Muscle layer of duodenum (tissue), 2 donors: ENCODE measurements at regions not wholly inside any gene's neighbourhood (a gene's known extent, or its start where the extent isn't known, plus 50 kb on each side); places are given as distances from the start of the nearest gene placed in this dataset.

ENCODE experiments used
- H3K27ac ChIP-seq: one replicate; pipeline ENCODE4 v1.7.0; 2013; ENCODE audit warnings: mild to moderate bottlenecking, low read length
- H3K27me3 ChIP-seq: one replicate; pipeline ENCODE4 v1.7.0; 2013; ENCODE audit warnings: low read depth, mild to moderate bottlenecking, control low read depth, low read length
- H3K36me3 ChIP-seq, 2 donors: one replicate each; pipeline ENCODE4 v1.7.0; 2013; ENCODE audit warnings: low read length in 2 of 2, control low read depth in 1 of 2, mild to moderate bottlenecking in 1 of 2; ENCODE audit not compliant: insufficient read depth in 2 of 2, control insufficient read depth in 1 of 2
- H3K4me1 ChIP-seq, 2 donors: one replicate each; pipeline ENCODE4 v1.7.0; 2013; ENCODE audit warnings: low read length in 2 of 2, mild to moderate bottlenecking in 2 of 2, control low read depth in 1 of 2, moderate library complexity in 1 of 2; ENCODE audit not compliant: insufficient read depth in 2 of 2, control insufficient read depth in 1 of 2
- H3K4me3 ChIP-seq, 2 donors: one replicate each; pipeline ENCODE4 v1.7.0; 2013; ENCODE audit warnings: low read length in 2 of 2, low read depth in 1 of 2, mild to moderate bottlenecking in 1 of 2
- H3K9me3 ChIP-seq, 2 donors: one replicate each; pipeline ENCODE4 v1.7.0; 2013; ENCODE audit warnings: low read length in 2 of 2, control low read depth in 1 of 2, mild to moderate bottlenecking in 1 of 2; ENCODE audit not compliant: control insufficient read depth in 1 of 2
- donor health status: healthy.

DNA sequence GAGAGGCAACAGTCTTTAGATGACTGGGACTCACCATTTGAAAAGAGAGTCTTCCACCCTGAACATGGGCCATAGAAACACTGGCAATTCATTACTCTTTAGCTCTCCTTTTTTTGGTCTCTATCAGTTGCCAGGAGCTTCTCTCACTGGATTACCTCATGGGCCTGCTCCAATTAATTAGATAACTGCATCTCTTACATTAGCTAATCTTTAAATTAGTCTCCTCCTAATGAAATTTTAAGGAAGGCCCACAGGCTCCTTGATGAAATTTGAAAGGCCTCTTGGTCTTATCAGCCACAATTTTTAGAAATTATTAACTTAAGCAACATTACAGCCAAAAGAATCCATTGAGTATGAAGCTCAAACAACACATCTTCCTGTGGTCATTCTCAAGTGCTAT lies 184.4 kb downstream of the UNC5CL start:
- H3K36me3 ChIP-seq = no peaks in the 10 kb centered on the region
- H3K4me3 ChIP-seq = no peak overlapping the region
- no peaks in the 10 kb centered on the region for H3K27me3 ChIP-seq
- H3K9me3 ChIP-seq = no peaks in the 10 kb centered on the region
- H3K27ac ChIP-seq = no peak overlapping the region
- H3K4me1 ChIP-seq = no peaks in the 10 kb centered on the region

GRCh38 chr6:40852779-40853373 lies 186.1 kb downstream of the UNC5CL start:
- Histone ChIP-seq H3K36me3 (no peaks in the 10 kb centered on the region), H3K4me1 (no peaks in the 10 kb centered on the region), H3K27me3 (no peaks in the 10 kb centered on the region), H3K27ac (no peak overlapping the region), H3K9me3 (no peaks in the 10 kb centered on the region), H3K4me3 (no peak overlapping the region)

GRCh38 chr6:40849546-40849945 lies 189.5 kb downstream of the UNC5CL start:
- no peaks in the 10 kb centered on the region for H3K9me3 ChIP-seq
- no peaks in the 10 kb centered on the region for H3K36me3 ChIP-seq
- no peak overlapping the region for H3K4me3 ChIP-seq
- H3K4me1 ChIP-seq = no peaks in the 10 kb centered on the region
- no peaks in the 10 kb centered on the region for H3K27me3 ChIP-seq
- no peak overlapping the region for H3K27ac ChIP-seq

DNA sequence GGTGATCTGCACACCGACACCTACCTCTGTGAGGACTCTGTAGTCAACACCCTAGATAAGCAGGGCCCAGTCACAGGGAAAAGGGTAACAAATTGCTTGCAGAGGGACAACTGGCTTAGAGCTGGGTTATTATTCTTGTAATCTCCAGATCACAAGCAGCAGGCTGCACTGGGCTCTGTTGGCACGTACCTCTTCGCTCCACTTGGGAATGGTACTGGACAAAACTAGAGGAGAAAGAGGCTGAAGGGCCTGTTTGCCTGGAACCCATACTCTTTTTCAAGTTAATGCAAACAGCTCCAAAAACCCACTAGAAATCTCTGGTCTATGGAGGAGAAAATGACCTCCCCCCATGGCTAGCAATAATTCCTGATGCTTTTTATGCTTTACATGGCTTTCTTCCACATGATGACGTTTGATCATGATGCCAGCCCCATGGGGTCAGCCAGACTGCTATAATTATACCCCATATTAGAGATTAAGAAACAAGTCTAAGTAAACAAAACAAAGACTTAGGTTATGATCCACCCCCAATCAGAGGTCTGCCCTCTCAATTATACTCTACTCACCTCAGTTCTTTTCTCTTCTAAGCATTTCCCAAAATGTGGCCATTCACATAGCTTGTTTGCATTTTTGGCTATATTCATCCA lies 190.0 kb downstream of the UNC5CL start:
- H3K4me3 ChIP-seq = no peak overlapping the region
- H3K27ac ChIP-seq = no peak overlapping the region
- no peaks in the 10 kb centered on the region for H3K36me3 ChIP-seq
- no peaks in the 10 kb centered on the region for H3K9me3 ChIP-seq
- H3K27me3 ChIP-seq = no peaks in the 10 kb centered on the region
- H3K4me1 ChIP-seq = no peaks in the 10 kb centered on the region

DNA sequence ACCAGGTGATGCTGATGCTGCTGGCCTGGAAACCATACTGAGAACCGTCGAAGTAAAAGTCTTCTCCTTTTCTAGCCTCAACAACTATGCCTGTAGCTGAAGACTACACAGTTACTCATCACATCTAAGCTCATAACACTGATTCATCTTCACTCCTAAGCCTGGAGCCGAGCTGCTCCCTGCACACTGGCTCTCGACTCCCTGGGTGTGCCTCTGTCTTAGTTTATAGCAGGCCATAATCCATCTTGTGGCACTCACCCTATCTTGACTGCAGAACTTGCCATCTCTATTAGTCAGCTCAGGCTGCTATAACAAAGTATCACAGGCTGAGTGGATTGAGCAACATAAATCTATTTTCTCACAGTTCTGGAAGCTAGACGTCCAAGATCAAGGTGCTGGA lies 191.0 kb downstream of the UNC5CL start:
- Histone ChIP-seq H3K27ac (no peak overlapping the region), H3K36me3 (no peaks in the 10 kb centered on the region), H3K4me3 (no peak overlapping the region), H3K27me3 (no peaks in the 10 kb centered on the region), H3K9me3 (no peaks in the 10 kb centered on the region), H3K4me1 (no peaks in the 10 kb centered on the region)

DNA sequence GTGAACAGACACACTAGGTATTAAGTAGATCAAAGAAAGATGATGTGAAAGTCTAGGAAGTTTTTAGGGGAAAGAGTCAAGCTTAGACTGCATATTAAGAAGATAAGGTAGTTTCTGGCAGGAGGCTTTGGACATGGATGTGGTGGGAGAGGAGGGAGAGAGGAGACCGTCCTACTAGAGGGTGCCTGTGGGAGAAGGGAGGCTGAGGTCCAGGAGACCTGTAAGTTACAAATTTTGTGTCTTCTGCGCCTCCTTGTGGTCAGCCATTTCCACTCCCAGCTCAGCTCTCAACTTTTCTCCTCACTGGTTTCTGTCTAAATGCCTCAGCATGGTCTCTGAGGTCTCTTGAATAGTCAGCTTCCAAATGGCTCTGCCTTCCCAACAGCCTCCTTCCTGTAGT lies 193.5 kb downstream of the UNC5CL start:
- Histone ChIP-seq H3K27ac (no peak overlapping the region), H3K27me3 (no peaks in the 10 kb centered on the region), H3K9me3 (no peaks in the 10 kb centered on the region), H3K4me3 (no peak overlapping the region), H3K4me1 (no peaks in the 10 kb centered on the region), H3K36me3 (no peaks in the 10 kb centered on the region)

- H3K36me3 ChIP-seq = no peaks in the 10 kb centered on the region
- no peaks in the 10 kb centered on the region for H3K4me1 ChIP-seq
- H3K27me3 ChIP-seq = no peaks in the 10 kb centered on the region
Observed at GRCh38 chr6:40844246-40844645, 194.8 kb downstream of the UNC5CL start.

DNA sequence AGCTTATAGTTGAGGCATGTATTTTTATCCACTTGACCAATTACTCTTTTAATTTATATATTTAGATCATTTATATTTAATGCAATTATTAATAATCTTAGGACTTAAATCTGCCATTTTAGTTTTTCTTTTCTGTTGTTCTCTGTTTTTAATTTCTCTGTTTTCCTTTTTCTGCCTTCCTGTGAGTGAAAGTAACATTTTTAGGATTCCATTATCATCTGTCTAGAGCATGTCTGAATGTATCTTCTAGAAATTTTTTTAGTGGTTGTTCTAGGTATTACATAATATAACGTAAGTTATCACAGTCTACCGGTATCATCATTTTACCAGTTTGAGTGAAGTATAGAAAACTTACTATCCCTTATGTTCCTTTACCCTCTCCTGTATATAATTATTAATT lies 197.3 kb downstream of the UNC5CL start:
- Histone ChIP-seq H3K36me3 (no peaks in the 10 kb centered on the region), H3K4me3 (no peak overlapping the region), H3K27me3 (no peaks in the 10 kb centered on the region), H3K9me3 (no peaks in the 10 kb centered on the region), H3K27ac (no peak overlapping the region), H3K4me1 (no peaks in the 10 kb centered on the region)

More at GRCh38 chr6:40844246-40844645, 194.8 kb downstream of the UNC5CL start:
- no peak overlapping the region for H3K27ac ChIP-seq
- no peak overlapping the region for H3K4me3 ChIP-seq
- no peaks in the 10 kb centered on the region for H3K9me3 ChIP-seq

GRCh38 chr6:40832691-40833090 lies 206.3 kb downstream of the UNC5CL start:
- Histone ChIP-seq H3K27ac (no peak overlapping the region), H3K4me3 (no peak overlapping the region)

GRCh38 chr6:40831381-40831780 lies 207.6 kb downstream of the UNC5CL start:
- H3K9me3 ChIP-seq = no peaks in the 10 kb centered on the region
- no peaks in the 10 kb centered on the region for H3K4me1 ChIP-seq
- H3K27me3 ChIP-seq = no peaks in the 10 kb centered on the region
- no peaks in the 10 kb centered on the region for H3K36me3 ChIP-seq
- H3K4me3 ChIP-seq = no peak overlapping the region
- no peak overlapping the region for H3K27ac ChIP-seq

More at GRCh38 chr6:40832691-40833090, 206.3 kb downstream of the UNC5CL start:
- no peaks in the 10 kb centered on the region for H3K4me1 ChIP-seq
- no peaks in the 10 kb centered on the region for H3K27me3 ChIP-seq
- H3K36me3 ChIP-seq = no peaks in the 10 kb centered on the region
- no peaks in the 10 kb centered on the region for H3K9me3 ChIP-seq

GRCh38 chr6:40825102-40825501 lies 213.9 kb downstream of the UNC5CL start:
- Histone ChIP-seq H3K4me3 (no peak overlapping the region), H3K27ac (no peak overlapping the region), H3K4me1 (no peaks in the 10 kb centered on the region), H3K27me3 (no peaks in the 10 kb centered on the region), H3K9me3 (no peaks in the 10 kb centered on the region), H3K36me3 (no peaks in the 10 kb centered on the region)
